Muscle of leg (tissue), 3 donors: ENCODE measurements at regions not wholly inside any gene's neighbourhood (a gene's known extent, or its start where the extent isn't known, plus 50 kb on each side); places are given as distances from the start of the nearest gene placed in this dataset.
"Not testable (repeated sequence)": the region's sequence is repeated elsewhere in the genome, so short reads cannot be mapped to it uniquely, and the experiment has no call there.

Experiments
- DNase-seq: peaks from one replicate; pipeline ENCODE4 v3.0.0; 2013
- H3K27ac ChIP-seq: one replicate; pipeline ENCODE4 v1.5.1; 2013; ENCODE audit warnings: mild to moderate bottlenecking, low read length, control low read depth
- H3K27me3 ChIP-seq: one replicate; pipeline ENCODE4 v1.6.1; 2013; ENCODE audit warnings: low read length; ENCODE audit not compliant: control insufficient read depth, insufficient read depth
- H3K36me3 ChIP-seq: one replicate; pipeline ENCODE4 v1.6.1; 2013; ENCODE audit warnings: low read length; ENCODE audit not compliant: control insufficient read depth, insufficient read depth
- H3K4me1 ChIP-seq: one replicate; pipeline ENCODE4 v1.6.1; 2013; ENCODE audit warnings: low read length; ENCODE audit not compliant: control insufficient read depth, insufficient read depth
- H3K4me3 ChIP-seq: one replicate; pipeline ENCODE4 v1.5.1; 2013; ENCODE audit warnings: low read length, control low read depth
- H3K9me3 ChIP-seq: replicated peaks from 2 replicates; pipeline ENCODE4 v1.6.1; 2013; ENCODE audit warnings: low read depth, low read length; ENCODE audit not compliant: control insufficient read depth
- WGBS: methylation state at CpG from one replicate; pipeline ENCODE4 v1.1.5; 2013; ENCODE audit warnings: missing lambda C conversion rate; ENCODE audit not compliant: insufficient coverage; 5-methylcytosine and 5-hydroxymethylcytosine counted together

DNA sequence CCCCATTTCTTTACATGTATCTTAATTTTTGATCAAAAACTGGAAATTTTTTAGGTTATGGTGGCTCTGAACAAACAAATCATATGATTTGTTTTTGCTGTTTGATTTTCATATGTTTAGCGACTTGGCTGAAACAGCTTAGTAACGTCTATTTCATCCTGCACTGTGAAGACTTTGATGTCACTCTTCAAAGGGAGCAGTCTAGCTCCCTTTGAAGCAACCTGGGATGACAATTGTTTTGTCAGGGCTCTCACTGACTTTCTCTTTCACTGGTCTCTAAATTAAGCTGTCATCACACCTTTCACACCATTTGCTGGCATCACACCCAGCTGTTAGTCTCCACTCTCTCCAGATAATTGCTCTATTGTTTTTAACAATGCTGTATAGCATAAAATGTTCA is 896.9 kb downstream of the IGSF11 start:
- no peaks in the 10 kb centered on the region for H3K27me3 ChIP-seq
- H3K4me3 ChIP-seq = no peak overlapping the region
- H3K4me1 ChIP-seq = no peaks in the 10 kb centered on the region
- no peak for DNase-seq
- WGBS = 57% methylated on average over 2 of the region's 2 CpGs
- H3K9me3 ChIP-seq = peaks cover 3% of the 10 kb centered on the region
- no peak overlapping the region for H3K27ac ChIP-seq
- no peaks in the 10 kb centered on the region for H3K36me3 ChIP-seq

GRCh38 chr3:118144919-118145318 is 889.7 kb downstream of the IGSF11 start:
- H3K9me3 ChIP-seq = peaks cover 8% of the 10 kb centered on the region
- no peaks in the 10 kb centered on the region for H3K4me1 ChIP-seq
- WGBS = 83% methylated on average over 3 of the region's 4 CpGs
- no peak for DNase-seq
- H3K4me3 ChIP-seq = no peak overlapping the region
- no peaks in the 10 kb centered on the region for H3K27me3 ChIP-seq
- no peaks in the 10 kb centered on the region for H3K36me3 ChIP-seq
- H3K27ac ChIP-seq = no peak overlapping the region

- Histone ChIP-seq H3K36me3 (no peaks in the 10 kb centered on the region), H3K27me3 (no peaks in the 10 kb centered on the region), H3K4me1 (no peaks in the 10 kb centered on the region), H3K9me3 (peaks cover 10% of the 10 kb centered on the region), H3K27ac (no peak overlapping the region), H3K4me3 (no peak overlapping the region)
- WGBS = 74% methylated on average over 3 of the region's 6 CpGs
- DNase-seq = no peak
These were observed 887.8 kb downstream of the IGSF11 start for GRCh38 chr3:118146658-118147375.

DNA sequence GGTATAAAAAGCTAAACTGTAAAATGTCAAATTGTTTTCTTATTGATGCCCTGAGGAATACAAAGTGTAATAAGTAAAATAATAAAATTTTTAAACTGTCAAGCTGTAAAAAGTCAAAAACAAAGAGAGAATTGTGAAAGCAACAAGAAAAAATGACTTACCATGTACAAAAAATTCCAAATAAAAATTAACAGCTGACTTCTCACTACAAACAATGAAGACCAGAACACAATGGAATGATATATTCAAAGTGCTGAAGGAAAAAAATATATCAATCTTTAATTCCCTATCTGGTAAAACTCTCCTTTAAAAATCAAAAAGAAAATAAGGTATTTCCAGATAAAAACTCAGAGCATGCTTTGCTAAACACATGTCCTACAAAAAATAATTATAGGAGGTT is 883.5 kb downstream of the IGSF11 start:
- DNase-seq = no peak
- H3K36me3 ChIP-seq = no peaks in the 10 kb centered on the region
- no peak overlapping the region for H3K27ac ChIP-seq
- no peak overlapping the region for H3K4me3 ChIP-seq
- peaks cover 11% of the 10 kb centered on the region for H3K9me3 ChIP-seq
- no peaks in the 10 kb centered on the region for H3K4me1 ChIP-seq
- H3K27me3 ChIP-seq = no peaks in the 10 kb centered on the region

- not testable (repeated sequence) for H3K27me3 ChIP-seq, H3K4me1 ChIP-seq, H3K4me3 ChIP-seq, H3K36me3 ChIP-seq, DNase-seq, H3K27ac ChIP-seq
- peaks cover 11% of the 10 kb centered on the region for H3K9me3 ChIP-seq
- WGBS = 88% methylated on average over 12 of the region's 12 CpGs
These were observed 871.7 kb downstream of the IGSF11 start for GRCh38 chr3:118162627-118163588.

- Histone ChIP-seq H3K27me3 (no peaks in the 10 kb centered on the region), H3K4me1 (no peaks in the 10 kb centered on the region), H3K9me3 (peaks cover 8% of the 10 kb centered on the region), H3K36me3 (no peaks in the 10 kb centered on the region), H3K4me3 (no peak overlapping the region), H3K27ac (no peak overlapping the region)
- 0% methylated on average over 1 of the region's 4 CpGs for WGBS
- no peak for DNase-seq
These were observed 869.2 kb downstream of the IGSF11 start for GRCh38 chr3:118165413-118165812.

DNA sequence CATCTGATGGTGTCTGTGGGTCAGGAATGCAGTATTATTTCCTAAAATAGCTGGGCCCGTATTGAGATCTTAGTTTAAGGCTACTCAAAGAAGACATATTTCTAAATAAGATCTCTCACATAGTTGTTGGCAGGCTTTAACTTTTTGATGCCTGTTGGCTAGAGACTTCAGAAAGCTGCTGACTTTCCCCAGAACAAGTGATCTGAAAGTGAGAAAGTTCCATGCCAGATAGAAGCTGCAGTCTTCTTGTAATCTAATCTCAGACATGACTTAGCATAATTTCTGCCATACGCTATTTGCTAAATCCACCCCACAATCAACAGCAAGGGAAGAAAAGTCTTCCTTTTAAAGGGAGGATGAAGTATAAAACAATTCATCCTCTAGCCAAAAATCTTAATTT is 867.1 kb downstream of the IGSF11 start:
- Histone ChIP-seq H3K4me1 (no peaks in the 10 kb centered on the region), H3K4me3 (no peak overlapping the region), H3K9me3 (peaks cover 14% of the 10 kb centered on the region), H3K36me3 (no peaks in the 10 kb centered on the region), H3K27ac (no peak overlapping the region), H3K27me3 (no peaks in the 10 kb centered on the region)
- peak; percentile 5 for DNase-seq
- no CpG with 5 or more reads among the region's 2 CpGs for WGBS

DNA sequence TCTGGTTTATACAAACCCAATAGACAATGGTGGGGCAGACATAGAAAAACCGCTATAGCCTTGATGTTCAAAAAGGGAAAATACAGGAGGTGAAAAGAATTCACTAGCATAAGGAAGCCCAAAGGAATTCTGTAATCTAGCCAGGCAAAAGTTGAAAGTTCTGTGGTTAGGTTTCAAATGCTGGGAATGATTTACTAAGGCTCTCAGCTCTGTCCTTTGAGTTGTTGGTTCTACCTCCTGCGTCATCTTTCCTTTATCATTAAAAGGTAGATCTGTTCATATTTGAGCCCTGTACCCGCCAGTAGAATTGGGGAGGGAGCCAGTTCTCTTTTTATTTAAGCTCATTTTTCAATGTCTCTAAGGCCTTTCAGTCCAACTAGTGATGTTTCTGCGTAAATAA is 866.5 kb downstream of the IGSF11 start:
- H3K36me3 ChIP-seq = no peaks in the 10 kb centered on the region
- WGBS = no CpG with 5 or more reads among the region's 4 CpGs
- no peaks in the 10 kb centered on the region for H3K4me1 ChIP-seq
- H3K27ac ChIP-seq = no peak overlapping the region
- H3K9me3 ChIP-seq = peaks cover 12% of the 10 kb centered on the region
- no peak overlapping the region for H3K4me3 ChIP-seq
- no peak for DNase-seq
- H3K27me3 ChIP-seq = no peaks in the 10 kb centered on the region

GRCh38 chr3:118171236-118171852 is 863.3 kb downstream of the IGSF11 start:
- H3K36me3 ChIP-seq = no peaks in the 10 kb centered on the region
- 96% methylated on average over 35 of the region's 35 CpGs for WGBS
- DNase-seq = no peak
- H3K4me3 ChIP-seq = no peak overlapping the region
- no peaks in the 10 kb centered on the region for H3K27me3 ChIP-seq
- H3K4me1 ChIP-seq = no peaks in the 10 kb centered on the region
- H3K27ac ChIP-seq = no peak overlapping the region
- H3K9me3 ChIP-seq = peaks cover 13% of the 10 kb centered on the region

DNA sequence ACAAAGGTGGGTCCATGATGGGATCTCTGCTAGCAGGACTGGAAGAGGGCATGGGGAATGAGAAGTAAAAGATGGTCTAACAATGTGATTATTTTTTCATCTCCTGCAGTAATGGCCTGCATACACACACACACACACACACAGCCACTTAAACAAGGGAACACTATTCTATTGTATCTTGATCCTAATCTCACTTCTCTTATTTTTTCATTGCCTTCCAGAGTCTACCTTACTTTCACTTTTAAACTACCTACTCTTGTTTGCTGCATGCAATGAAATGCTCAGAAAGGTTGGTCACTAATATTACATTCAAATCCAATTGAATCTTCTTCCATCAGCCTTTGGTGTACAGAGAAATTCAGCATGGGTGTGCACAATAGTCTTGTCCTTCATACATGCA is 853.8 kb downstream of the IGSF11 start:
- DNase-seq = no peak
- Histone ChIP-seq H3K27me3 (no peaks in the 10 kb centered on the region), H3K9me3 (peaks cover under 1% of the 10 kb centered on the region), H3K36me3 (no peaks in the 10 kb centered on the region), H3K4me3 (no peak overlapping the region), H3K4me1 (no peaks in the 10 kb centered on the region), H3K27ac (no peak overlapping the region)
